ENCODE measurements at regions not wholly inside any gene's neighbourhood (a gene's known extent, or its start where the extent isn't known, plus 50 kb on each side); places are given as distances from the start of the nearest gene placed in this dataset.

GRCh38 chr13:97133554-97133953 is 88.6 kb upstream of the MBNL2 start:
- ATAC-seq (peak; percentile 85), DNase-seq (ENCODE audit: low spot score) (no peak)

- ATAC-seq (peak; percentile 13), DNase-seq (ENCODE audit: low spot score) (no peak)
These were observed 88.2 kb upstream of the MBNL2 start for GRCh38 chr13:97133955-97134354.

DNA sequence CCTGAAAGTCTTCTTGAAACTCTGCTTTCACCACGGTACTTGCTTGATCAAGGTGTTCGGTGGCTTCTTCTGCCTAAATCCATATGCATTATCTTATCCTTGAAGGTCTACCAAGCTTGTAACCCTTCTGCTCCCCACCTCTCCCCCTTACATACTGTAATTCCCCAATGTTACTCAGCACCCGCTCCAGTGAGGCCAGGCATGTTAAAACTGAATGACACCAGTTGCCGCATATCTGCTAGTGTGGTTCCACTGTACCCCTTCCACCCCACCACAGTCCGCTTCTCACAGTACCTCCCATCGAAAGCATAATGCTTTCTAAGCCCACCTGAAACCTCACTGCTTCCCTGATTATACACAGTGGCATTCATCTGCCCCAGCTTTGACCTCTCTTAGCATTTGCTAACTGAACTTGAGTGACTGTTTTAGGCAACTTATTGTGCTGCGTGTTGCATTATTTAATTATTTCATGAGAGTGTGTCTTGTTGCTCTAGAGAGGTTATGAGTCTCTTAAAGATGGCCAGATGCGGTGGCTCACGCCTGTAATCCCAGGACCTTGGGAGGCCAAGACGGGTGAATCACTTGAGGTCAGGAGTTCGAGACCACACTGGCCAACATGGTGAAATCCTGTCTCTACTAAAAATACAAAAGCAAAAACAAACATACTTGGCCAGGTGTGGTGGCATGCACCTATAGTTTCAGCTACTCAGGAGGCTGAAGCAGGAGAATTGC is 87.6 kb upstream of the MBNL2 start:
- ATAC-seq: no peak
- DNase-seq (ENCODE audit: low spot score): no peak

- ATAC-seq: no peak
These were observed 86.2 kb upstream of the MBNL2 start for GRCh38 chr13:97135883-97136282.

DNA sequence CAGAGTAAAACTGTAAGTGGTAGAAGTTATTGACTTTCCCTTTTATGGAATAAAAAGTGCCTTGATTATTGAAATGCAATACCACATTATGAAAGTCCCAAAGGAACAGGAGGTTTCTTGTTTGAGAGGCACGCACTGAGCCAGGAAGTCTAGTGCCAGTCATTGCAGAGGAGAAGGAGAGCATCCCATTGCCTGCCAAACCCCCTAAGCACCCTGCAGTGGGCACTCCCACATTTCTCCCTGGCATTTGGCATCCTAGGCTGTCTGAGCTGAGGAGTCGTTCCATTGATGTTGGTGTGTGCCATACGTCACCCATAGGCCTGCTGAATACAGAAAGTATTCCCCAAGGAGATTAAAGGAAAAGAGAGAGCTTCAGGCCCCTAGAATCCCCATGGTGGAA is 85.7 kb upstream of the MBNL2 start:
- DNase-seq (ENCODE audit: low spot score) (no peak), ATAC-seq (no peak)

More at GRCh38 chr13:97135883-97136282, 86.2 kb upstream of the MBNL2 start:
- DNase-seq (ENCODE audit: low spot score): no peak

DNA sequence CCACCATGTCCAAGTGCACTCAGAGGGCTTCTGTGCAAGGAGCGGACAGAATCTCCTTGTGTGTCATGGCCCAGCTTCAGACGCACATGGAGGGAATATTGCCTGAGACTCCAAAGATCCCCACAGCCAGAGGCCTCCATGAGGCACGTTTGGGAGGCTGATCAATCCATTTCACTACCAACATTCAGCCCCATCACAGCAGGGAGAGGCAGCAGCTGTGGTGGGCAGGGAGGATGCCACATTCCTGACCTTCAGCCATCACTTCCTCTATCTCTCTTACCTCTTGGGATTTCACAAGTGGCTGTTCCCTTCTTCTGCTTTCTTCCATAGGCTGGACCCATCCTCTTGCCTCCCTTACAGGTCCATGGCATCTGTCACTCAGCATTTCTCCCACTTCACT is 82.4 kb upstream of the MBNL2 start:
- no peak for DNase-seq (ENCODE audit: low spot score)
- no peak for ATAC-seq

DNA sequence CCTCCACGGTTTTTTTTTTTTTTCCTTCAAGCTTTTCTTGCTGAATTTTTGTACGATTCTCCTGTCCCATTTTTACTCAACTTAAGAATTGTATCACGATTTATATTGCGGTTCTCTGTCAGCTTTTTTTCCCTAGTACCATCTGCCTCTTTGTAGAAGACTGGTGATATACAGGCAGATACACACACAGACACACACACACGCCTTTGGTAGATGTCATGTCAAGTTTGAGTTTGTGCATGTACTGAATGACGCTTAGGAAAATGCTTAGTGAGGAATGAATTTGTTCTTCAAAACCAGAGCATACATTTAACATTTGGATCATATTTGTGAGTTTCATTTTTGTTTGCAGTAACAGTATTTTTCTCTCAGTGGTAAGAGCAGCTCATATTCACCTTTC is 82.0 kb upstream of the MBNL2 start:
- no peak for ATAC-seq
- DNase-seq (ENCODE audit: low spot score): no peak

GRCh38 chr13:97140611-97141010 is 81.5 kb upstream of the MBNL2 start:
- DNase-seq (ENCODE audit: low spot score) (no peak), ATAC-seq (no peak)

GRCh38 chr13:97141097-97141496 is 81.0 kb upstream of the MBNL2 start:
- ATAC-seq: no peak

DNA sequence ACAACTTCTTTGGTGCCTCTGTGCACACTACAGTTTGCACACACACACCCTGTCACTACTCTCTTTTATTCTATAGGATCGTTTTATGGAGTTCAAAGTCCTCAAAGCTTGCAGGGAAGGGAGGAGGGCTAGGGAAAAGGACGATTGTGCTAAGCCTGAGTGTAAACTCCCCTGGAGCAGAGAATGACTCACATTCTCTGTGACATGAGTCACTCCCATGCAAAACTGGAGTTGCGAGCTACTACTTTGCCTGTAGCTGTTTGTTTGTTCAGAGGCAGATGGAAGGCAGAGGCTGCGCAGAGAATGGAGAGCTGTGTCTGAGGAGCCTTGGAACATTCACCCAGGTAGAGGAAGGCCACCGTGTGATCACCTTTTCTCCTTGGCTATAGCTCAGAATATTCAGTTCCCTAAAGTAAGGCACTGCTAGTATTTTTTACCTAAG is 80.5 kb upstream of the MBNL2 start:
- no peak for DNase-seq (ENCODE audit: low spot score)

More at GRCh38 chr13:97141097-97141496, 81.0 kb upstream of the MBNL2 start:
- no peak for DNase-seq (ENCODE audit: low spot score)

DNA sequence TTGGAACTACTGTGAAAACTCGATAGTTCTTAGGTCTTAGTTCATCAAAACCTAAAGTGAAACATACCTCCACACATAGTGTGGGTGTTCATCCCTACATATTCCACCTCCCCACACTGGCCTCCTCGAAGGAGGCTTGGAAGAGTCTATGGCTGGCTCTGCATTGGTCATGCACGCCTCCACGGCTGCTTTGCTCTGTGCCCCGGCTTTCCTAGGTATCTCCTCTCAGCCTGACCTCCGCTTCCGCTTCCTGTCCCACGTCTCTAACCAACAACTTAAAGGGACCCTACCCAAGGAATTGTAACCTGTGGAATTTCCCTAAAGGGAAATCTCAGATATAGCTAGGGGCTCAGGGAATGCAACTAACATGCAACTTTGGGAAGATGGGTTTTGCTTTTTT is 79.7 kb upstream of the MBNL2 start:
- ATAC-seq (peak; percentile 88), DNase-seq (ENCODE audit: low spot score) (peak; percentile 58)

More for the DNA sequence above, 80.5 kb upstream of the MBNL2 start:
- ATAC-seq: no peak

GRCh38 chr13:97145057-97145456 is 77.1 kb upstream of the MBNL2 start:
- no peak for ATAC-seq

DNA sequence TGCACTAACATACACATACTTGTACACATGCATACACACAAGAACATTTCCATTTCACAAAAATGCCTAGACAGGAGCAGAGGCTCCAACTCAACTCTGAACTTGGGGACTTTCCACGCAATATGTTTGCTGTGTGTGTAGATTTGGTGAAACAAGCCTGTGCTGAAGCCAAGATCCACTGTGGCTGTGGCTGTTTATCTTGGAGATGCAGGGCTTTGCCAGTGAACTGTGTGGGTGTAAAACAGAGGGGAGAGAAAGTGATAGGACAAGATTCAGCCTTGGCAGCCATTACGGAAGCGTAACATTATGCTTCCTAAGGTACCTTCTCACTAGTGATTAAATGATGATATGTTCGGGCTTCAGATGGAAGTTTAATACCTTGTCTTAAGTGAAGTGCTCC is 73.2 kb upstream of the MBNL2 start:
- DNase-seq (ENCODE audit: low spot score) (peak; percentile 50), ATAC-seq (peak; percentile 97)

More at GRCh38 chr13:97145057-97145456, 77.1 kb upstream of the MBNL2 start:
- no peak for DNase-seq (ENCODE audit: low spot score)

DNA sequence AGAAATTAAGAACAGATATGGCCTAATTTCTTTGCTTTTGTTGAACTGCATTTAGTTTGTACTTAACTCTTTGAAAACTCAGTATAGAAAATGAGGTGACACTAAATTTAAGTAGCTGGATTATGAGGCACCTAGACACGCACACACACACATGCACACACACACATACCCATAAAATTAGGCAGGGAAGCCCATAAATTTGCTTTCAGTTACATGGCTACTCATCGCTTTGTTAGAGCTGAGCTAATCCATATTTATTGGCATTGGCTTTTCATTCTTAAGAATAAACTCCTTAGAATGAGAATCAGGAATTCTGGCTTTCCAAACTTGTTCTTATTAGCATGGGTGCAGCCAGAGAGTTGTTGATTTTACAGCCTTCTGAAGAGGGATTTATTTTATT is 61.7 kb upstream of the MBNL2 start:
- ATAC-seq (no peak), DNase-seq (ENCODE audit: low spot score) (no peak)

GRCh38 chr13:97161582-97162231 is 60.4 kb upstream of the MBNL2 start:
- ATAC-seq: no peak
- no peak for DNase-seq (ENCODE audit: low spot score)

GRCh38 chr13:97165502-97166425 is 56.4 kb upstream of the MBNL2 start:
- DNase-seq (ENCODE audit: low spot score) (no peak), ATAC-seq (peak; percentile 83)

DNA sequence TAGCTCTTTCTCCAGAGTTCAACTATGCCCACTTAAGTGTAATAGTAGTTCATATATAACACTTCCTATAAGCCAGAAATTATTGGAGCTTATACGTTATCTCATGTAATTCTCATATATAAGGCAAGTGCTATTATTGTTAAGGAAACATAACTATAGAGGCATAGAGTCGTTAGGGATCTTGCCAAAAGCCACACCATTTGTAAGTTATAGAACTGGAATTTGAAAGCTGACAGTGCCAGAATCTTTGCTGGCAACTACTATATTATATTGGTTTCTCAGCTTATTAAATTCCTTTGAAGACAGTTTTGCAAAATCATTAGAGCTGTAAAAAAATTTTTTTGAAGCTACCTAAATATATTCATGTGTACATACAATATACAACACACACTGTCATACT is 51.0 kb upstream of the MBNL2 start:
- DNase-seq (ENCODE audit: low spot score): no peak
- no peak for ATAC-seq

All from left lobe of liver (tissue), 2 donors.